ENCODE measurements at regions not wholly inside any gene's neighbourhood (a gene's known extent, or its start where the extent isn't known, plus 50 kb on each side); places are given as distances from the start of the nearest gene placed in this dataset.
"Not testable (repeated sequence)": the region's sequence is repeated elsewhere in the genome, so short reads cannot be mapped to it uniquely, and the experiment has no call there.

GRCh38 chr18:65279668-65280305 is 471.0 kb upstream of the CDH7 start:
- DNase-seq = no peak

- no peak for DNase-seq
Measured at GRCh38 chr18:65278939-65279667, 471.7 kb upstream of the CDH7 start.

GRCh38 chr18:65269375-65269774 is 481.4 kb upstream of the CDH7 start:
- DNase-seq = no peak

GRCh38 chr18:65265761-65266160 is 485.1 kb upstream of the CDH7 start:
- no peak for DNase-seq

- DNase-seq = no peak
Measured at GRCh38 chr18:65260030-65260429, 490.8 kb upstream of the CDH7 start.

GRCh38 chr18:65259403-65259802 is 491.4 kb upstream of the CDH7 start:
- DNase-seq = no peak

- DNase-seq = no peak
Measured at GRCh38 chr18:65257149-65257548, 493.7 kb upstream of the CDH7 start.

- DNase-seq = no peak
Measured at GRCh38 chr18:65255417-65255816, 495.4 kb upstream of the CDH7 start.

GRCh38 chr18:65239787-65240186 is 511.0 kb upstream of the CDH7 start:
- no peak for DNase-seq

GRCh38 chr18:65235966-65236624 is 514.7 kb upstream of the CDH7 start:
- peak; percentile 80 for DNase-seq

- no peak for DNase-seq
Measured at GRCh38 chr18:65230311-65230710, 520.5 kb upstream of the CDH7 start.

- DNase-seq = no peak
Measured at GRCh38 chr18:65227970-65228369, 522.8 kb upstream of the CDH7 start.

- no peak for DNase-seq
Measured at GRCh38 chr18:65221736-65222135, 529.1 kb upstream of the CDH7 start.

- no peak for DNase-seq
Measured at GRCh38 chr18:65221115-65221514, 529.7 kb upstream of the CDH7 start.

GRCh38 chr18:65215865-65216466 is 534.8 kb upstream of the CDH7 start:
- no peak for DNase-seq

- no peak for DNase-seq
Measured at GRCh38 chr18:65214456-65214855, 536.4 kb upstream of the CDH7 start.

- DNase-seq = no peak
Measured at GRCh38 chr18:65206551-65207260, 544.1 kb upstream of the CDH7 start.

- DNase-seq = no peak
Measured at GRCh38 chr18:65202091-65202490, 548.7 kb upstream of the CDH7 start.

GRCh38 chr18:65175681-65176080 is 575.1 kb upstream of the CDH7 start:
- no peak for DNase-seq

- DNase-seq = not testable (repeated sequence)
Measured at GRCh38 chr18:65162086-65162485, 588.7 kb upstream of the CDH7 start.

- no peak for DNase-seq
Measured at GRCh38 chr18:65146482-65147021, 604.3 kb upstream of the CDH7 start.

GRCh38 chr18:65145312-65145711 is 605.5 kb upstream of the CDH7 start:
- no peak for DNase-seq

GRCh38 chr18:65133610-65134009 is 617.2 kb upstream of the CDH7 start:
- DNase-seq = no peak
